ENCODE measurements at regions not wholly inside any gene's neighbourhood (a gene's known extent, or its start where the extent isn't known, plus 50 kb on each side); places are given as distances from the start of the nearest gene placed in this dataset.

- ATAC-seq (no peak), DNase-seq (no peak)
- intact Hi-C loops (cut with DNase I), result no loop called here
- Histone ChIP-seq H3K36me3 (no peaks in the 10 kb centered on the region), H3K4me3 (no peak overlapping the region), H3K9me3 (no peaks in the 10 kb centered on the region), H3K27me3 (no peaks in the 10 kb centered on the region), H3K4me1 (no peaks in the 10 kb centered on the region), H3K27ac (no peak overlapping the region)
- no peak for TF ChIP-seq POLR2A (IDR thresholded peaks at IDR 0.05)
- TF ChIP-seq CTCF (IDR thresholded peaks at IDR 0.05), result peak in 2 of 4 donors; percentile 15 to 18
- WGBS (ENCODE audit: insufficient coverage, low coverage, low lambda C conversion rate, missing lambda C conversion rate), result 34% methylated on average over 2 of the region's 2 CpGs
Observed at GRCh38 chr4:130359542-130359941, 1263.6 kb downstream of the C4orf33 start.

GRCh38 chr4:130361616-130362015 lies 1265.7 kb downstream of the C4orf33 start:
- H3K27me3 ChIP-seq, result no peaks in the 10 kb centered on the region
- no peaks in the 10 kb centered on the region for H3K4me1 ChIP-seq
- no peak for TF ChIP-seq POLR2A (IDR thresholded peaks at IDR 0.05)
- TF ChIP-seq CTCF (IDR thresholded peaks at IDR 0.05), result no peak
- no peak overlapping the region for H3K4me3 ChIP-seq
- H3K9me3 ChIP-seq, result no peaks in the 10 kb centered on the region
- no peaks in the 10 kb centered on the region for H3K36me3 ChIP-seq
- WGBS (ENCODE audit: insufficient coverage, low coverage, low lambda C conversion rate, missing lambda C conversion rate), result 56% methylated on average over 5 of the region's 5 CpGs
- DNase-seq (no peak), ATAC-seq (no peak)
- intact Hi-C loops (cut with DNase I), result no loop called here
- H3K27ac ChIP-seq, result no peak overlapping the region

- intact Hi-C loops (cut with DNase I), result no loop called here
- no peaks in the 10 kb centered on the region for H3K4me1 ChIP-seq
- no peak for DNase-seq
- H3K27me3 ChIP-seq, result no peaks in the 10 kb centered on the region
- no peaks in the 10 kb centered on the region for H3K9me3 ChIP-seq
- no peak overlapping the region for H3K4me3 ChIP-seq
- TF ChIP-seq POLR2A (IDR thresholded peaks at IDR 0.05), result no peak
- TF ChIP-seq CTCF (IDR thresholded peaks at IDR 0.05), result no peak
- ATAC-seq, result no peak
- no peak overlapping the region for H3K27ac ChIP-seq
- H3K36me3 ChIP-seq, result no peaks in the 10 kb centered on the region
Observed at GRCh38 chr4:130368668-130369067, 1272.7 kb downstream of the C4orf33 start.

- DNase-seq (no peak), ATAC-seq (no peak)
- TF ChIP-seq POLR2A (IDR thresholded peaks at IDR 0.05), result no peak
- TF ChIP-seq CTCF (IDR thresholded peaks at IDR 0.05), result no peak
- Histone ChIP-seq H3K4me3 (no peak overlapping the region), H3K9me3 (no peaks in the 10 kb centered on the region), H3K36me3 (no peaks in the 10 kb centered on the region), H3K4me1 (no peaks in the 10 kb centered on the region), H3K27ac (no peak overlapping the region), H3K27me3 (no peaks in the 10 kb centered on the region)
- intact Hi-C loops (cut with DNase I), result no loop called here
Observed at GRCh38 chr4:130393231-130393630, 1297.3 kb downstream of the C4orf33 start.

GRCh38 chr4:130393642-130394041 lies 1297.7 kb downstream of the C4orf33 start:
- ATAC-seq (no peak), DNase-seq (no peak)
- H3K9me3 ChIP-seq, result no peaks in the 10 kb centered on the region
- intact Hi-C loops (cut with DNase I), result no loop called here
- H3K4me3 ChIP-seq, result no peak overlapping the region
- 54% methylated on average over 3 of the region's 3 CpGs for WGBS (ENCODE audit: insufficient coverage, low coverage, low lambda C conversion rate, missing lambda C conversion rate)
- H3K27ac ChIP-seq, result no peak overlapping the region
- H3K4me1 ChIP-seq, result no peaks in the 10 kb centered on the region
- no peaks in the 10 kb centered on the region for H3K36me3 ChIP-seq
- TF ChIP-seq CTCF (IDR thresholded peaks at IDR 0.05), result no peak
- no peak for TF ChIP-seq POLR2A (IDR thresholded peaks at IDR 0.05)
- no peaks in the 10 kb centered on the region for H3K27me3 ChIP-seq

Data from right lobe of liver (tissue), 6 donors.